ENCODE measurements at regions not wholly inside any gene's neighbourhood (a gene's known extent, or its start where the extent isn't known, plus 50 kb on each side); places are given as distances from the start of the nearest gene placed in this dataset.

- DNase-seq, result no peak
Measured at GRCh38 chr12:93015871-93016751, 87.0 kb upstream of the EEA1 start.

- DNase-seq, result no peak
Measured at GRCh38 chr12:93016752-93017350, 87.8 kb upstream of the EEA1 start.

- DNase-seq, result no peak
Measured at GRCh38 chr12:93018610-93019009, 89.5 kb upstream of the EEA1 start.

- DNase-seq, result no peak
Measured at GRCh38 chr12:93019212-93019927, 90.3 kb upstream of the EEA1 start.

GRCh38 chr12:93019975-93020630 is 91.0 kb upstream of the EEA1 start:
- no peak for DNase-seq

GRCh38 chr12:93020631-93021597 is 91.8 kb upstream of the EEA1 start:
- no peak for DNase-seq

GRCh38 chr12:93022603-93023340 is 93.7 kb upstream of the EEA1 start:
- peak; percentile 57 for DNase-seq

- peak; percentile 63 for DNase-seq
Measured at GRCh38 chr12:93025145-93026103, 96.3 kb upstream of the EEA1 start.

- DNase-seq, result no peak
Measured at GRCh38 chr12:93027041-93027440, 97.9 kb upstream of the EEA1 start.

- DNase-seq, result no peak
Measured at GRCh38 chr12:93029091-93029490, 100.0 kb upstream of the EEA1 start.

- no peak for DNase-seq
Measured at GRCh38 chr12:93031028-93031427, 101.9 kb upstream of the EEA1 start.

GRCh38 chr12:93032758-93033157 is 103.7 kb upstream of the EEA1 start:
- no peak for DNase-seq

- no peak for DNase-seq
Measured at GRCh38 chr12:93033948-93034347, 104.9 kb upstream of the EEA1 start.

- DNase-seq, result peak; percentile 8
Measured at GRCh38 chr12:93039062-93039461, 110.0 kb upstream of the EEA1 start.

GRCh38 chr12:93039930-93040329 is 110.8 kb upstream of the EEA1 start:
- no peak for DNase-seq

GRCh38 chr12:93040367-93040766 is 111.3 kb upstream of the EEA1 start:
- no peak for DNase-seq

- DNase-seq, result no peak
Measured at GRCh38 chr12:93041416-93041815, 112.3 kb upstream of the EEA1 start.

- peak; percentile 29 for DNase-seq
Measured at GRCh38 chr12:93042283-93042682, 113.2 kb upstream of the EEA1 start.

- no peak for DNase-seq
Measured at GRCh38 chr12:93042684-93043083, 113.6 kb upstream of the EEA1 start.

Data from fibroblast of upper back skin (primary cell).